IMR-90 (cell line): ENCODE measurements at regions not wholly inside any gene's neighbourhood (a gene's known extent, or its start where the extent isn't known, plus 50 kb on each side); places are given as distances from the start of the nearest gene placed in this dataset.

Experiments
- ATAC-seq: fragments of 200-7000 bp; cut with Tn5 transposase; 2 replicates; pipeline ENCODE4 v1.9.1; 2020; ENCODE audit warnings: low read depth, mild to moderate bottlenecking, moderate library complexity
- BruUV-seq: library from RNA; stranded (reverse); fragments of 400-500 nt; replicated peaks from 2 replicates; lab custom pipeline; 2021; lab: Mats Ljungman, UMichigan
- CTCF ChIA-PET: fragments of 300-600 bp; formaldehyde crosslinking; extraction: SDS; loops from one replicate; lab custom pipeline; 2021; ENCODE audit warnings: antibody characterized with exemption; lab: Yijun Ruan, JAX
- POLR2A ChIA-PET: fragments of 300-600 bp; sonication (Branson Sonifier 250); formaldehyde crosslinking; loops from one replicate; lab custom pipeline; 2022; ENCODE audit warnings: antibody characterized with exemption; ENCODE audit not compliant: unreplicated experiment; lab: Charles Lee
- DNase-seq: peaks from one replicate; pipeline ENCODE4 v3.0.0; 2013
- H2AFZ ChIP-seq: replicated peaks from 2 replicates; pipeline ENCODE3; 2013; ENCODE audit warnings: low read length, mild to moderate bottlenecking; ENCODE audit not compliant: poor library complexity
- H2AK5ac ChIP-seq: 2 replicates; pipeline ENCODE4 v1.6.1; 2013; ENCODE audit warnings: low read depth, low read length, inconsistent platforms
- H2AK9ac ChIP-seq: replicated peaks from 2 replicates; pipeline ENCODE3; 2013; ENCODE audit warnings: mild to moderate bottlenecking, low read depth, low read length, moderate library complexity; ENCODE audit not compliant: poor library complexity
- H2BK120ac ChIP-seq: 2 replicates; pipeline ENCODE4 v1.6.1; 2013; ENCODE audit warnings: low read depth, low read length, inconsistent platforms
- H2BK15ac ChIP-seq: 3 replicates; pipeline ENCODE4 v1.6.1; 2013; ENCODE audit warnings: low read depth, low read length, inconsistent platforms
- H2BK20ac ChIP-seq: 2 replicates; pipeline ENCODE4 v1.6.1; 2013; ENCODE audit warnings: low read depth, mild to moderate bottlenecking, inconsistent platforms, low read length, moderate library complexity
- H2BK5ac ChIP-seq: 2 replicates; pipeline ENCODE4 v1.6.1; 2013; ENCODE audit warnings: mild to moderate bottlenecking, low read depth, low read length, inconsistent platforms; ENCODE audit not compliant: poor library complexity, severe bottlenecking
- H3K14ac ChIP-seq: replicated peaks from 2 replicates; pipeline ENCODE4 v1.6.1; 2013; ENCODE audit warnings: low read depth, low read length, inconsistent platforms
- H3K18ac ChIP-seq: 2 replicates; pipeline ENCODE4 v1.6.1; 2013; ENCODE audit warnings: low read depth, low read length, control low read depth
- H3K23ac ChIP-seq: 2 replicates; pipeline ENCODE4 v1.6.1; 2013; ENCODE audit warnings: low read depth, low read length, inconsistent platforms
- H3K27ac ChIP-seq: 2 replicates; pipeline ENCODE4 v1.5.1; 2013; ENCODE audit warnings: mild to moderate bottlenecking, control low read depth, low read length; ENCODE audit not compliant: insufficient read depth
- H3K27me3 ChIP-seq: 2 replicates; pipeline ENCODE4 v1.6.1; 2013; ENCODE audit warnings: low read length; ENCODE audit not compliant: control insufficient read depth, insufficient read depth
- H3K36me3 ChIP-seq: 2 replicates; pipeline ENCODE4 v1.6.1; 2013; ENCODE audit warnings: low read length, mixed read lengths; ENCODE audit not compliant: control insufficient read depth, insufficient read depth
- H3K4ac ChIP-seq: 2 replicates; pipeline ENCODE4 v1.6.1; 2013; ENCODE audit warnings: low read depth, low read length, inconsistent platforms
- H3K4me1 ChIP-seq: 2 replicates; pipeline ENCODE4 v1.6.1; 2013; ENCODE audit warnings: low read length, mixed read lengths; ENCODE audit not compliant: control insufficient read depth, insufficient read depth
- H3K4me2 ChIP-seq: 2 replicates; pipeline ENCODE4 v1.6.1; 2013; ENCODE audit warnings: low read depth, mild to moderate bottlenecking, control low read depth, low read length, moderate library complexity
- H3K4me3 ChIP-seq: 2 replicates; pipeline ENCODE4 v1.5.1; 2013; ENCODE audit warnings: low read depth, mild to moderate bottlenecking, control low read depth, low read length, moderate library complexity; ENCODE audit not compliant: insufficient read depth
- H3K56ac ChIP-seq: 2 replicates; pipeline ENCODE4 v1.6.1; 2013; ENCODE audit warnings: low read length, inconsistent platforms; ENCODE audit not compliant: insufficient read depth; ENCODE audit errors: extremely low read depth
- H3K79me1 ChIP-seq, 2 experiments: 2 replicates each; pipeline ENCODE4 v1.6.1; 2013; ENCODE audit warnings: low read length in 2 of 2, inconsistent platforms in 1 of 2, low read depth in 1 of 2
- H3K9ac ChIP-seq: 2 replicates; pipeline ENCODE4 v1.6.1; 2013; ENCODE audit warnings: low read depth, low read length, control low read depth
- H3K9me1 ChIP-seq: 2 replicates; pipeline ENCODE4 v1.6.1; 2013; ENCODE audit warnings: low read length, inconsistent platforms; ENCODE audit not compliant: insufficient read depth
- H3K9me3 ChIP-seq: 2 replicates; pipeline ENCODE4 v1.6.1; 2013; ENCODE audit warnings: low read length; ENCODE audit not compliant: control insufficient read depth, insufficient read depth
- H4K20me1 ChIP-seq: 2 replicates; pipeline ENCODE4 v1.6.1; 2013; ENCODE audit warnings: low read length, inconsistent platforms; ENCODE audit not compliant: insufficient read depth
- H4K5ac ChIP-seq: 2 replicates; pipeline ENCODE4 v1.6.1; 2013; ENCODE audit warnings: mild to moderate bottlenecking, low read depth, low read length, control low read depth
- H4K8ac ChIP-seq, 2 experiments: 2 replicates each; pipeline ENCODE4 v1.6.1; 2013; ENCODE audit warnings: low read depth in 2 of 2, low read length in 2 of 2, control low read depth in 1 of 2, inconsistent platforms in 1 of 2
- H4K91ac ChIP-seq: 2 replicates; pipeline ENCODE4 v1.6.1; 2013; ENCODE audit warnings: low read depth, low read length, inconsistent platforms; ENCODE audit not compliant: insufficient read depth
- BHLHE40 ChIP-seq: fragments of 150-350 bp; IDR thresholded peaks from 2 replicates; pipeline ENCODE4 v1.6.1; 2016; ENCODE audit warnings: mild to moderate bottlenecking, low read depth, low read length
- CEBPB ChIP-seq: IDR thresholded peaks from 2 replicates; pipeline ENCODE4 v1.6.1; 2012; ENCODE audit warnings: low read depth, low read length, improper control_type of control experiment
- CHD1 ChIP-seq: IDR thresholded peaks from 2 replicates; pipeline ENCODE4 v1.6.1; 2012; ENCODE audit warnings: low read depth, low read length, improper control_type of control experiment
- CTCF ChIP-seq: conservative IDR thresholded peaks from 2 replicates; pipeline ENCODE4 v1.5.1; 2012; ENCODE audit warnings: mild to moderate bottlenecking, low read depth, low read length, improper control_type of control experiment
- ELK1 ChIP-seq: fragments of 150-350 bp; IDR thresholded peaks from 2 replicates; pipeline ENCODE4 v1.6.1; 2016; ENCODE audit warnings: low read depth, mild to moderate bottlenecking, low read length, moderate library complexity, borderline replicate concordance
- FOS ChIP-seq: fragments of 150-350 bp; IDR thresholded peaks from 2 replicates; pipeline ENCODE4 v1.6.1; 2016; ENCODE audit warnings: low read depth, low read length
- MAFK ChIP-seq: IDR thresholded peaks from 2 replicates; pipeline ENCODE4 v1.6.1; 2012; ENCODE audit warnings: low read depth, low read length, improper control_type of control experiment
- MAZ ChIP-seq: IDR thresholded peaks from 2 replicates; pipeline ENCODE4 v1.6.1; 2012; ENCODE audit warnings: low read depth, mild to moderate bottlenecking, low read length, improper control_type of control experiment, moderate library complexity, borderline replicate concordance
- MXI1 ChIP-seq: IDR thresholded peaks from 2 replicates; pipeline ENCODE4 v1.6.1; 2012; ENCODE audit warnings: low read depth, mild to moderate bottlenecking, low read length, moderate library complexity, borderline replicate concordance
- NFE2L2 ChIP-seq: fragments of 150-350 bp; IDR thresholded peaks from 2 replicates; pipeline ENCODE4 v1.6.1; 2016; ENCODE audit warnings: low read depth, mild to moderate bottlenecking, low read length
- POLR2A ChIP-seq: IDR thresholded peaks from 2 replicates; pipeline ENCODE4 v1.6.1; 2012; ENCODE audit warnings: mild to moderate bottlenecking, low read depth, low read length
- RAD21 ChIP-seq: IDR thresholded peaks from 2 replicates; pipeline ENCODE4 v1.6.1; 2012; ENCODE audit warnings: low read length, improper control_type of control experiment
- RCOR1 ChIP-seq: IDR thresholded peaks from 2 replicates; pipeline ENCODE4 v1.6.1; 2012; ENCODE audit warnings: mild to moderate bottlenecking, low read length, improper control_type of control experiment; ENCODE audit not compliant: insufficient replicate concordance
- RFX5 ChIP-seq: IDR thresholded peaks from 2 replicates; pipeline ENCODE4 v1.8.0; 2012; ENCODE audit warnings: low read depth, mild to moderate bottlenecking, low read length, moderate library complexity
- SMC3 ChIP-seq: fragments of 150-350 bp; IDR thresholded peaks from 2 replicates; pipeline ENCODE4 v1.6.1; 2016; ENCODE audit warnings: low read depth, mild to moderate bottlenecking, antibody characterized with exemption, low read length, moderate library complexity
- WGBS, 2 experiments: methylation state at CpG; one replicate each; pipeline versions ENCODE4 v1.1.5 to v1.1.7; 2013; ENCODE audit warnings: missing lambda C conversion rate in 2 of 2; ENCODE audit not compliant: insufficient read length in 1 of 2; ENCODE audit errors: extremely low coverage in 2 of 2; 5-methylcytosine and 5-hydroxymethylcytosine counted together
- dilution Hi-C: fragments of 300-500 bp; cut with HindIII; formaldehyde crosslinking; loops from one replicate; pipeline ENCODE4 v1.14.3; 2018; ENCODE audit warnings: low sequenced_read_pairs; ENCODE audit not compliant: unreplicated experiment
- in situ Hi-C: fragments of 300-500 bp; cut with MboI; formaldehyde crosslinking; loops from 3 replicates; pipeline ENCODE4 v1.14.3; 2019; ENCODE audit warnings: low sequenced_read_pairs, inconsistent platforms, mixed read lengths
- intact Hi-C: fragments of 100-400 bp; cut with micrococcal nuclease; formaldehyde crosslinking; loops from 2 replicates; pipeline ENCODE4 v1.10.0; 2022
- TF ChIP-seq, protein P1 (sequence below): fragments of 150-350 bp; IDR thresholded peaks from 2 replicates; pipeline ENCODE4 v1.6.1; 2017; ENCODE audit warnings: mild to moderate bottlenecking, antibody characterized with exemption, low read length, low read depth

GRCh38 chr20:40390654-40391053 lies 298.4 kb downstream of the MAFB start:
- Histone ChIP-seq H3K4me3 (no peak overlapping the region), H3K18ac (no peak overlapping the region), H3K9me1 (no peaks in the 10 kb centered on the region), H3K79me1 (no peaks in the 10 kb centered on the region), H3K9me3 (no peaks in the 10 kb centered on the region), H2BK20ac (no peak overlapping the region), H3K56ac (no peak overlapping the region), H2AFZ (no peak overlapping the region), H2AK9ac (no peak overlapping the region), H2BK120ac (no peak overlapping the region), H2BK15ac (no peak overlapping the region), H3K27ac (no peak overlapping the region), H3K4me2 (no peak overlapping the region), H3K27me3 (no peaks in the 10 kb centered on the region), H4K20me1 (no peaks in the 10 kb centered on the region), H3K9ac (no peak overlapping the region), H3K36me3 (no peaks in the 10 kb centered on the region), H3K4ac (no peak overlapping the region), H3K14ac (no peak overlapping the region), H4K5ac (no peak overlapping the region), H2AK5ac (no peak overlapping the region), H2BK5ac (no peak overlapping the region), H3K4me1 (no peaks in the 10 kb centered on the region), H4K91ac (no peak overlapping the region), H4K8ac (no peak overlapping the region), H3K23ac (no peak overlapping the region)
- ChIA-PET CTCF (no interaction called here), POLR2A (no interaction called here)
- ATAC-seq (no peak), DNase-seq (no peak)
- dilution Hi-C loops, result no loop called here
- WGBS, 2 experiments, result no CpG with 5 or more reads among the region's 2 CpGs
- no TSS peak for BruUV-seq
- no peak for TF ChIP-seq RFX5
- TF ChIP-seq, protein P1, sequence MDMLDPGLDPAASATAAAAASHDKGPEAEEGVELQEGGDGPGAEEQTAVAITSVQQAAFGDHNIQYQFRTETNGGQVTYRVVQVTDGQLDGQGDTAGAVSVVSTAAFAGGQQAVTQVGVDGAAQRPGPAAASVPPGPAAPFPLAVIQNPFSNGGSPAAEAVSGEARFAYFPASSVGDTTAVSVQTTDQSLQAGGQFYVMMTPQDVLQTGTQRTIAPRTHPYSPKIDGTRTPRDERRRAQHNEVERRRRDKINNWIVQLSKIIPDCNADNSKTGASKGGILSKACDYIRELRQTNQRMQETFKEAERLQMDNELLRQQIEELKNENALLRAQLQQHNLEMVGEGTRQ, result no peak
- no peak for TF ChIP-seq POLR2A
- no peak for TF ChIP-seq MAFK
- no peak for TF ChIP-seq SMC3
- TF ChIP-seq BHLHE40, result no peak
- no peak for TF ChIP-seq RCOR1
- no peak for TF ChIP-seq FOS
- no peak for TF ChIP-seq RAD21
- TF ChIP-seq CHD1, result no peak
- TF ChIP-seq NFE2L2, result no peak
- no peak for TF ChIP-seq MXI1
- TF ChIP-seq CEBPB, result no peak
- TF ChIP-seq MAZ, result no peak
- TF ChIP-seq CTCF, result no peak
- TF ChIP-seq ELK1, result no peak
- intact Hi-C loops, result no loop called here
- in situ Hi-C loops, result no loop called here
